Suprapubic skin (tissue), 4 donors: ENCODE measurements at regions not wholly inside any gene's neighbourhood (a gene's known extent, or its start where the extent isn't known, plus 50 kb on each side); places are given as distances from the start of the nearest gene placed in this dataset.

Experiments used
- DNase-seq, 2 donors: peaks; one replicate each; pipeline ENCODE4 v3.0.0-alpha.2; 2019; ENCODE audit warnings: low spot score in 2 of 2
- H3K27ac ChIP-seq: fragments of 200-600 bp; sonication (generic); one replicate; pipeline ENCODE4 v1.5.1; 2019
- H3K27me3 ChIP-seq: fragments of 200-600 bp; sonication (generic); one replicate; pipeline ENCODE4 v1.5.1; 2019
- H3K36me3 ChIP-seq: fragments of 200-600 bp; sonication (generic); one replicate; pipeline ENCODE4 v1.5.1; 2019
- H3K4me1 ChIP-seq: fragments of 200-600 bp; sonication (generic); one replicate; pipeline ENCODE4 v1.5.1; 2019
- H3K4me3 ChIP-seq: fragments of 200-600 bp; sonication (generic); one replicate; pipeline ENCODE4 v1.5.1; 2019; ENCODE audit warnings: mild to moderate bottlenecking
- H3K9me3 ChIP-seq: fragments of 200-600 bp; sonication (generic); one replicate; pipeline ENCODE4 v1.5.1; 2019
- CTCF ChIP-seq, 2 donors: fragments of 200-600 bp in 1 of 2; fragments of 450-650 bp in 1 of 2; sonication (generic) in 1 of 2; IDR thresholded peaks; one replicate each; pipeline ENCODE4 v1.5.1; 2016 to 2019; ENCODE audit warnings: antibody characterized with exemption in 2 of 2, mild to moderate bottlenecking in 1 of 2, moderate library complexity in 1 of 2
- EP300 ChIP-seq: sonication (generic); formaldehyde crosslinking; IDR thresholded peaks from one replicate; pipeline ENCODE4 v1.6.1; 2017; ENCODE audit warnings: antibody characterized with exemption
- POLR2A ChIP-seq, 2 donors: fragments of 450-650 bp; IDR thresholded peaks; one replicate each; pipeline ENCODE4 v1.6.1; 2017; ENCODE audit warnings: antibody characterized with exemption in 2 of 2, mild to moderate bottlenecking in 2 of 2, moderate library complexity in 2 of 2
- POLR2AphosphoS5 ChIP-seq, 3 donors: sonication (generic); formaldehyde crosslinking; IDR thresholded peaks; one replicate each; pipeline ENCODE4 v1.6.1; 2017; ENCODE audit warnings: antibody characterized with exemption in 3 of 3
- WGBS: methylation state at CpG from one replicate; pipeline ENCODE4 v1.1.5; 2018; 5-methylcytosine and 5-hydroxymethylcytosine counted together

- H3K4me3 ChIP-seq: no peak overlapping the region
- WGBS: 50% methylated on average over 3 of the region's 3 CpGs
- no peak for TF ChIP-seq CTCF (IDR thresholded peaks at IDR 0.05)
- TF ChIP-seq EP300: no peak
- no peak for TF ChIP-seq POLR2A (IDR thresholded peaks at IDR 0.05)
- H3K27me3 ChIP-seq: no peaks in the 10 kb centered on the region
- no peaks in the 10 kb centered on the region for H3K4me1 ChIP-seq
- H3K36me3 ChIP-seq: no peaks in the 10 kb centered on the region
- H3K9me3 ChIP-seq: peaks cover 6% of the 10 kb centered on the region
- no peak for DNase-seq
- H3K27ac ChIP-seq: no peak overlapping the region
Observed at GRCh38 chr3:78249294-78249693, 1209.4 kb downstream of the ROBO2 start.

- no peak for DNase-seq
- WGBS: 95% methylated on average over 3 of the region's 3 CpGs
- TF ChIP-seq EP300 (no peak), CTCF (IDR thresholded peaks at IDR 0.05) (no peak), POLR2AphosphoS5 (IDR thresholded peaks at IDR 0.05) (no peak), POLR2A (IDR thresholded peaks at IDR 0.05) (no peak)
- no peak overlapping the region for H3K4me3 ChIP-seq
- no peaks in the 10 kb centered on the region for H3K9me3 ChIP-seq
- H3K27me3 ChIP-seq: no peaks in the 10 kb centered on the region
- no peaks in the 10 kb centered on the region for H3K36me3 ChIP-seq
- H3K27ac ChIP-seq: no peak overlapping the region
- H3K4me1 ChIP-seq: no peaks in the 10 kb centered on the region
Observed at GRCh38 chr3:78253860-78254259, 1214.0 kb downstream of the ROBO2 start.

DNA sequence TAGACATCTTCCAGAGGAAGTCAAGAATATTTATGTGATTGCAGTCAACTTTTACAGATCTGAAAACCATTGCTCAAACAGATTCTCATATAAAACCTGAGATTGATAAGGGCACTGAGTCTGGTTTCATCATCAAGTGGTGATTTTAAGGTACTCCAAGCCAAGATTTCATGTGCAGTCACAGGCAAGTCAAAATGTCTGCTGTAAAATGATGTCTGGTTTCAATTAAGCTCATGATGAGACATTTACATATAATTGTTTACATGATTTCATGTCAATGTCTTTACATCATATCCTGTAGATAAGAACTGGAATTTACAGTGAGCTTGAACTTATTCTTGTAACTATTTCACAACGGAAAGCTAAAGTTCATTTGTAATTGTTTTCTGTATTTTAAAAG, 1215.5 kb downstream of the ROBO2 start:
- WGBS: 78% methylated on average over 1 of the region's 1 CpG
- no peak overlapping the region for H3K27ac ChIP-seq

DNA sequence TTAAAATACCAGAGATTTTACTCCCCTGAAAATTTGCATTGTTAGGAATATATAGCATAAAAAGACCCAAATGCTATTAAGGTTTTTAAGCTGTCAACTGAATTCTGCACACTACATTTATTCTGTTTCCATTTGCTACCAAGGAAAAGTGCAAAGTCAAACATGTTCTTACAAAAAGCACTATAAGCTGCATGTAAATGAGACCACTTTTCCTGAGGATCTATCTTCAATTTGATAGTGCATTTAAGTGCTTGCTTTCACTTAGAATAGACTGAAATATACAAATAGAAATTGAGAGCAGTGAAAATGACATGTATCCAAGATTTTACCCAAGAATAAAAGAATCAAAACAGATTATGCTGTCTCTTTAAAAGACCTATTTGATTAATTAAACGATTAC, 1216.2 kb downstream of the ROBO2 start:
- WGBS: 55% methylated on average over 1 of the region's 1 CpG

More for the DNA sequence above, 1215.5 kb downstream of the ROBO2 start:
- Histone ChIP-seq H3K9me3 (no peaks in the 10 kb centered on the region), H3K36me3 (no peaks in the 10 kb centered on the region), H3K4me3 (no peak overlapping the region), H3K27me3 (no peaks in the 10 kb centered on the region), H3K4me1 (no peaks in the 10 kb centered on the region)
- no peak for DNase-seq
- no peak for TF ChIP-seq CTCF (IDR thresholded peaks at IDR 0.05)
- TF ChIP-seq POLR2AphosphoS5 (IDR thresholded peaks at IDR 0.05): no peak
- TF ChIP-seq EP300: no peak
- TF ChIP-seq POLR2A (IDR thresholded peaks at IDR 0.05): no peak

GRCh38 chr3:78257951-78258530, 1218.1 kb downstream of the ROBO2 start:
- Histone ChIP-seq H3K36me3 (no peaks in the 10 kb centered on the region), H3K27ac (no peak overlapping the region)
- 85% methylated on average over 3 of the region's 3 CpGs for WGBS

More for the DNA sequence above, 1216.2 kb downstream of the ROBO2 start:
- Histone ChIP-seq H3K36me3 (no peaks in the 10 kb centered on the region), H3K4me1 (no peaks in the 10 kb centered on the region), H3K9me3 (no peaks in the 10 kb centered on the region), H3K4me3 (no peak overlapping the region), H3K27ac (no peak overlapping the region), H3K27me3 (no peaks in the 10 kb centered on the region)
- no peak for TF ChIP-seq POLR2AphosphoS5 (IDR thresholded peaks at IDR 0.05)
- TF ChIP-seq CTCF (IDR thresholded peaks at IDR 0.05): no peak
- no peak for TF ChIP-seq EP300
- TF ChIP-seq POLR2A (IDR thresholded peaks at IDR 0.05): no peak
- no peak for DNase-seq

More at GRCh38 chr3:78257951-78258530, 1218.1 kb downstream of the ROBO2 start:
- Histone ChIP-seq H3K4me3 (no peak overlapping the region), H3K4me1 (no peaks in the 10 kb centered on the region), H3K9me3 (no peaks in the 10 kb centered on the region), H3K27me3 (no peaks in the 10 kb centered on the region)
- no peak for DNase-seq
- TF ChIP-seq POLR2AphosphoS5 (IDR thresholded peaks at IDR 0.05) (no peak), EP300 (no peak), POLR2A (IDR thresholded peaks at IDR 0.05) (no peak), CTCF (IDR thresholded peaks at IDR 0.05) (no peak)
